IPS-15b (cell line): ENCODE measurements at regions not wholly inside any gene's neighbourhood (a gene's known extent, or its start where the extent isn't known, plus 50 kb on each side); places are given as distances from the start of the nearest gene placed in this dataset.

Source experiments
- H3K27me3 ChIP-seq: one replicate; pipeline ENCODE4 v1.6.1; 2013; ENCODE audit warnings: low read length; ENCODE audit not compliant: control insufficient read depth, insufficient read depth
- H3K36me3 ChIP-seq: one replicate; pipeline ENCODE4 v1.6.1; 2013; ENCODE audit warnings: low read length; ENCODE audit not compliant: control insufficient read depth, insufficient read depth
- H3K4me1 ChIP-seq: one replicate; pipeline ENCODE4 v1.6.1; 2013; ENCODE audit warnings: mild to moderate bottlenecking, low read length; ENCODE audit not compliant: control insufficient read depth, insufficient read depth
- H3K4me3 ChIP-seq: one replicate; pipeline ENCODE4 v1.5.1; 2013; ENCODE audit warnings: low read depth, low read length
- H3K9ac ChIP-seq: one replicate; pipeline ENCODE4 v1.6.1; 2013; ENCODE audit warnings: low read depth, mild to moderate bottlenecking, low read length
- H3K9me3 ChIP-seq: one replicate; pipeline ENCODE4 v1.6.1; 2013; ENCODE audit warnings: mild to moderate bottlenecking, low read length; ENCODE audit not compliant: control insufficient read depth, insufficient read depth

GRCh38 chr5:56508249-56508648 lies 275.1 kb upstream of the ANKRD55 start:
- no peaks in the 10 kb centered on the region for H3K9me3 ChIP-seq
- no peak overlapping the region for H3K9ac ChIP-seq
- no peak overlapping the region for H3K4me3 ChIP-seq
- H3K27me3 ChIP-seq: no peaks in the 10 kb centered on the region
- H3K36me3 ChIP-seq: no peaks in the 10 kb centered on the region
- H3K4me1 ChIP-seq: no peaks in the 10 kb centered on the region

DNA sequence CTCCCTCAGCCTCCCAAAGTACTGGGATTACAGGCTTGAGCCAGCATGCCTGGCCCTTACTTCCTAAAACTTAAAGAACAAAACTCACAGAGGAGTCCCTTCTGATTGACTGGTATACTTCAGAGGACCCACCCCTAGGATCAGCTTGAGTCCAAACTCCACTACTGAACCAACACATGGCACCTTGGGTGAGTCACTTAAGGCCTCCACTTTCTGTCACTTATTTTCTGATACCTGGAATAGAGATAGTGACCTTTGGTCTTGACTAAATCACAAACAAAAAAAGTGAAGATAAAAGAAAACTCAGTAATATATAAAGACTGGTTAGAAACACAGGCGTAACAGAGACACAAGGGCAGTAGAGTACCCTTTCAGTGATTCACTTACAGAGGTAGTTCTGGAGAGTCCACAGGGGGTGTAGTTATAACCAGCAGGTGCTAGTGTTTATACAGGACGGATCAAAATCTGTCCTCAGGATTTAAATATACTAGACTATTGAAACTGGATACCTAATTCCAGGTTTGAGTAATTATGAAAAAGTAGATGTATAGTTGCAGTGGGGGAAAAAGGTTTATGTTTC lies 274.3 kb upstream of the ANKRD55 start:
- no peak overlapping the region for H3K9ac ChIP-seq
- H3K4me3 ChIP-seq: no peak overlapping the region
- H3K9me3 ChIP-seq: no peaks in the 10 kb centered on the region
- H3K36me3 ChIP-seq: no peaks in the 10 kb centered on the region
- no peaks in the 10 kb centered on the region for H3K27me3 ChIP-seq
- H3K4me1 ChIP-seq: no peaks in the 10 kb centered on the region

DNA sequence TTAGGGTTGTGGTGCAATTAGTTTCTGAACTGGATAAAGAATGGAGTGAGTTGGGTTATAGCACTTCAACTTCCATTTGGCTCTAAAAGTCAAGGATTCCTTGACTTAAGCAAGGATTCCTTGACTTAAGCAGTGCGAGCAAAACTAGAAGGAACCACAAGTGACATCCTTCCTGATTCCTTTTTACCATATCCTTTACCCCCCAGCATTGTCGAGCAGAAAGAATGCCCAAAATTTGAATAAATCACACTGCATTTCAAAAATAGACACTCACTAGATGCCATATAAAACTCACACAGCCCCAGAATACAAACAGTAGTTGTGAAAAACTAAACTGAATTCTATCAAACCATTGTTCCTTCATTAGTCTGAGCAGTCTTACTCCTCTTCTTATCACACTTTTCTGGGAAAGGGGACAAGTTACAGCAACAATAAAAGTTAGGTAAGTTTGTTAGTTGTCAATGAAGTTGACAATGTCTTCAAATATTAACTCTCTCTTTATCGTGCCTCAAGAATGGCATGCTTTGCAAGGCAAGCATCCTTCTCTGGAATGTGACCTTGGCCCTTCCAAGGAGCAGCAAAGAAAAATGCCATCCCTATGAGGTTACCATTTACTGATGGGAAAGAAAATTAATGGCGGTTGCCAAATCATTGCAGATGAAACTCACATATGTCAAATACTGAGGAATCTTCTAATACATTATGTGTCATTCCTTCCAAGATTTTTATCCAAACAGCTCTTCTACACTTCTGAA lies 273.3 kb upstream of the ANKRD55 start:
- H3K9ac ChIP-seq: no peak overlapping the region
- H3K9me3 ChIP-seq: no peaks in the 10 kb centered on the region
- no peaks in the 10 kb centered on the region for H3K36me3 ChIP-seq
- H3K4me1 ChIP-seq: no peaks in the 10 kb centered on the region
- H3K27me3 ChIP-seq: no peaks in the 10 kb centered on the region
- no peak overlapping the region for H3K4me3 ChIP-seq

- Histone ChIP-seq H3K27me3 (no peaks in the 10 kb centered on the region), H3K9me3 (no peaks in the 10 kb centered on the region), H3K4me1 (no peaks in the 10 kb centered on the region), H3K9ac (no peak overlapping the region), H3K36me3 (no peaks in the 10 kb centered on the region), H3K4me3 (no peak overlapping the region)
These were observed 270.8 kb upstream of the ANKRD55 start for GRCh38 chr5:56503929-56504328.

GRCh38 chr5:56501781-56502557 lies 268.8 kb upstream of the ANKRD55 start:
- Histone ChIP-seq H3K9me3 (no peaks in the 10 kb centered on the region), H3K9ac (no peak overlapping the region), H3K4me1 (no peaks in the 10 kb centered on the region), H3K27me3 (no peaks in the 10 kb centered on the region), H3K4me3 (no peak overlapping the region), H3K36me3 (no peaks in the 10 kb centered on the region)

- Histone ChIP-seq H3K4me1 (no peaks in the 10 kb centered on the region), H3K9ac (no peak overlapping the region), H3K9me3 (no peaks in the 10 kb centered on the region), H3K27me3 (no peaks in the 10 kb centered on the region), H3K4me3 (no peak overlapping the region), H3K36me3 (no peaks in the 10 kb centered on the region)
These were observed 266.8 kb upstream of the ANKRD55 start for GRCh38 chr5:56499901-56500300.

DNA sequence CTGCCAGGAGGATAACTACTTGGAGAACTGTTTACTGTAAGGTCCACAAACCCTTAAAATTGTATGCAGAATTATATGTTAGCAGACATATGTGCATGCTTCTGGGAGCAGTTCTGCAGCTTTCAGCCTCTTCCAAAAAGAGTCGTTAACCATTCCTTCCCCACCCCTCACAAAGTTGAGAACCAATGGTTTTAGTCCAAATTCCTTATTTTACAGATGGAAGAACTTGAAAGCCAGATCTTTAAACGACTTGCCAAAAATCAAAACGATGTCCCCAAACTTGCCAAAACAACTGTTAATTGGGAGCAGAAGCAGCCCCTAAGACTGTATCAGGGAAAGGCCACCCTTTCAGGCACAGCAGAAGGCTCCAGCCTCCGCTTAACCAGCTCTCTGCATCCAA lies 266.4 kb upstream of the ANKRD55 start:
- Histone ChIP-seq H3K9ac (no peak overlapping the region), H3K4me1 (no peaks in the 10 kb centered on the region), H3K4me3 (no peak overlapping the region), H3K36me3 (no peaks in the 10 kb centered on the region), H3K27me3 (no peaks in the 10 kb centered on the region), H3K9me3 (no peaks in the 10 kb centered on the region)

GRCh38 chr5:56498759-56499395 lies 265.7 kb upstream of the ANKRD55 start:
- no peaks in the 10 kb centered on the region for H3K36me3 ChIP-seq
- no peaks in the 10 kb centered on the region for H3K9me3 ChIP-seq
- no peak overlapping the region for H3K4me3 ChIP-seq
- no peaks in the 10 kb centered on the region for H3K27me3 ChIP-seq
- no peak overlapping the region for H3K9ac ChIP-seq
- no peaks in the 10 kb centered on the region for H3K4me1 ChIP-seq

DNA sequence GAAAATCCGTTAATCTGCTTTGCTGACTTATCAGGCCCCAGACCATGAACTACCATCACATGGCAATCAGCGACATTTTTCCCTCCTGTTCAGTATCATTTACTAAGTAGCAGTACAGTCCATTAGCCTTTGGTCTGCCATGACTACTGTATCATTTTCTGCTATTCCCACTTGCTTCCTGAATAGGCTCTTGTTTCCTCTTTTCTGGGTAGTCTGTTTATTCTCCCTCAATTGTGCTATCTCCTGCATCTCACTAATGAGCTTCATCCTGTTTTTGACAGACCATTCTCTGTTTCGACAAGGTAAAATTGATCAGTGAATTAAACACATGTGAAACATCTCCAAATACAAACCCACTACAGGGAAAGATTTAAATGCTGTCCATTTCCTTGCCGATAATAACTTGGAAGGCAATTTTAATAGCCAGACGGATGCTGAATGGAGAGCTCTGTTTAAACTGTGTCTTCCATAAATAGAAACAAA lies 263.5 kb upstream of the ANKRD55 start:
- no peaks in the 10 kb centered on the region for H3K4me1 ChIP-seq
- H3K4me3 ChIP-seq: no peak overlapping the region
- H3K36me3 ChIP-seq: no peaks in the 10 kb centered on the region
- no peak overlapping the region for H3K9ac ChIP-seq
- no peaks in the 10 kb centered on the region for H3K27me3 ChIP-seq
- H3K9me3 ChIP-seq: no peaks in the 10 kb centered on the region

DNA sequence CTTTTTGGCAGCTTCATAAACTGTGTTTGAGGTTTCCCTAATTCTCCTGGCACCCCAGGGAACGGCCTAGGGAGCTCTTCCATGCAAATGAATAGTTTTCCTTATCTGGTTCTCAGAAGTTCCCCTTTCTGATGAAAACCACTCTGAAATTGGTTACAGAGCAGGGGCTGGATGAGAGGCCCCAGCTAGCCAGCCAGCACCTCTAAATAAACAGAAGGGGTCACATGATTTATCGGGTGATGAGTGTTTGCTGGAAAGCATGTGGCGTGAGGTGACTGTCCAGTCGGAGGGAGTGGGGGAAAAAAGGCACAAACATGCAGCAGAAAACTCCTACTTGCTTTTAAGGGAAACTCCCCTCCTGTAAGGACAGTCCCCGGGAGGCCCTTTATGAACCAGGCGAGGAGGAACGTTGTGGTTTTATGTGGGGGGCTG lies 261.2 kb upstream of the ANKRD55 start:
- H3K4me1 ChIP-seq: no peaks in the 10 kb centered on the region
- no peaks in the 10 kb centered on the region for H3K27me3 ChIP-seq
- no peak overlapping the region for H3K9ac ChIP-seq
- H3K9me3 ChIP-seq: no peaks in the 10 kb centered on the region
- H3K36me3 ChIP-seq: no peaks in the 10 kb centered on the region
- no peak overlapping the region for H3K4me3 ChIP-seq

DNA sequence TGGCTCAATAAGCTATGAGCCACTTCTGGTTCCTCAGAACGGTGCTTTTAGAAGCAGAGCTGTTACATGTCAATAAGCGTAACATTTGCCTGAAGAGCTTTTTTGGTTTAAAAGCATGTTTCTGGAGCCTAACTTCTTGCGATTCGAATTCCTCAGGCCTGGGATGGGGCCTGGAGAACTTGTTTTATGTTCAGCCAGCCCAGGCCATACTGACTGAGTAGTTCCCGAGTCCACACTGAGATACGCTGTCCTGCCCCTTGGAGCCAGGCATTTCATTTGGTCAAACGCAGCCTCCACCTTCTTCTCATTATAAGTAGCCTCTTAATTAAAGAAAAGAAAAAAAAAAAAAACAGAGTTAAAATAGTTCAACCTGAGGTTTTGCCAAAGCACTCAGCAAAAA lies 260.6 kb upstream of the ANKRD55 start:
- H3K36me3 ChIP-seq: no peaks in the 10 kb centered on the region
- H3K27me3 ChIP-seq: no peaks in the 10 kb centered on the region
- H3K9ac ChIP-seq: no peak overlapping the region
- no peaks in the 10 kb centered on the region for H3K4me1 ChIP-seq
- no peak overlapping the region for H3K4me3 ChIP-seq
- H3K9me3 ChIP-seq: no peaks in the 10 kb centered on the region
